ENCODE measurements at regions not wholly inside any gene's neighbourhood (a gene's known extent, or its start where the extent isn't known, plus 50 kb on each side); places are given as distances from the start of the nearest gene placed in this dataset.

- Histone ChIP-seq H2AFZ (ENCODE audit: low read length) (no peak overlapping the region), H3K4me1 (ENCODE audit: control insufficient read depth, extremely low read depth, insufficient read depth, low read length) (no peaks in the 10 kb centered on the region), H4K20me1 (ENCODE audit: control insufficient read depth, extremely low read depth, insufficient read depth, low read length) (no peaks in the 10 kb centered on the region), H3K4me2 (ENCODE audit: extremely low read depth, insufficient read depth, low read length) (no peak overlapping the region), H3K36me3 (ENCODE audit: control insufficient read depth, insufficient read depth, low read length) (no peaks in the 10 kb centered on the region), H3K4me3 (replicated peaks in 1 of 4; ENCODE audit: control extremely low read depth in 1 of 4, insufficient read depth in 1 of 4, low read depth in 3 of 4, low read length in 4 of 4) (no peak overlapping the region), H3K9ac (ENCODE audit: insufficient read depth, low read length) (no peak overlapping the region), H3K27ac (ENCODE audit: insufficient read depth, low read length) (no peak overlapping the region), H3K9me3 (ENCODE audit: control insufficient read depth, insufficient read depth, low read depth, low read length) (no peaks in the 10 kb centered on the region), H3K79me2 (ENCODE audit: control insufficient read depth, insufficient read depth, low read length) (no peaks in the 10 kb centered on the region), H3K27me3 (ENCODE audit: control insufficient read depth, insufficient read depth, low read length) (peaks cover 11% of the 10 kb centered on the region)
- TF ChIP-seq CTCF (conservative IDR thresholded peaks at IDR 0.05 in 1 of 2, IDR thresholded peaks at IDR 0.05 in 1 of 2; ENCODE audit: low read depth in 1 of 2, low read length in 2 of 2): no peak
- TF ChIP-seq EZH2 (IDR thresholded peaks at IDR 0.05; ENCODE audit: low read length, missing control alignments): no peak
- no peak for DNase-seq (ENCODE audit: low read depth in 2 of 2)
Observed at GRCh38 chr9:22257026-22257816, 189.4 kb upstream of the DMRTA1 start.

DNA sequence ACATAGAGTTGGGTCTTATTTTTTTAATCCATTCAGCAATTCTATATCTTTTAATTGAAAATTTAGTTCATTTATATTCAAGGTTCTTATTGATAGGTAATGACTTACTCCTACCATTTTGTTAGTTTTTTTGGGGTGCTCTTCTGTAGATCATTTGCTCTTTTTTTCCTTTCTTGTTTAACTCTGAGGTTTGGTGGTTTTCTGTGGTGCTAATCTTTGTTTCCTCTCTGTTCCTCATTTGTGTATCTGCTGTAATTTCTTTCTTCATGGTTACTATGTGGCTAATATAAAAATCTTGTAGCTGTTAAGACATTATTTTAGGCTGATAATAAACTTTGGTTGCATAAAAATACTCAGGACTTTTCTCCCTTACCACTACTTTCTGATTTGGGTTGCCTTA lies 181.6 kb upstream of the DMRTA1 start:
- no peaks in the 10 kb centered on the region for H3K27me3 ChIP-seq (ENCODE audit: control insufficient read depth, insufficient read depth, low read length)
- H3K9me3 ChIP-seq (ENCODE audit: control insufficient read depth, insufficient read depth, low read depth, low read length): no peaks in the 10 kb centered on the region
- H3K4me1 ChIP-seq (ENCODE audit: control insufficient read depth, extremely low read depth, insufficient read depth, low read length): no peaks in the 10 kb centered on the region
- DNase-seq (ENCODE audit: low read depth in 2 of 2): no peak
- H3K4me3 ChIP-seq (replicated peaks in 1 of 4; ENCODE audit: control extremely low read depth in 1 of 4, insufficient read depth in 1 of 4, low read depth in 3 of 4, low read length in 4 of 4): no peak overlapping the region
- H2AFZ ChIP-seq (ENCODE audit: low read length): no peak overlapping the region
- H3K9ac ChIP-seq (ENCODE audit: insufficient read depth, low read length): no peak overlapping the region
- no peaks in the 10 kb centered on the region for H4K20me1 ChIP-seq (ENCODE audit: control insufficient read depth, extremely low read depth, insufficient read depth, low read length)
- H3K27ac ChIP-seq (ENCODE audit: insufficient read depth, low read length): no peak overlapping the region
- H3K79me2 ChIP-seq (ENCODE audit: control insufficient read depth, insufficient read depth, low read length): no peaks in the 10 kb centered on the region
- TF ChIP-seq CTCF (conservative IDR thresholded peaks at IDR 0.05 in 1 of 2, IDR thresholded peaks at IDR 0.05 in 1 of 2; ENCODE audit: low read depth in 1 of 2, low read length in 2 of 2) (no peak), EZH2 (IDR thresholded peaks at IDR 0.05; ENCODE audit: low read length, missing control alignments) (no peak)
- no peaks in the 10 kb centered on the region for H3K36me3 ChIP-seq (ENCODE audit: control insufficient read depth, insufficient read depth, low read length)
- H3K4me2 ChIP-seq (ENCODE audit: extremely low read depth, insufficient read depth, low read length): no peak overlapping the region

DNA sequence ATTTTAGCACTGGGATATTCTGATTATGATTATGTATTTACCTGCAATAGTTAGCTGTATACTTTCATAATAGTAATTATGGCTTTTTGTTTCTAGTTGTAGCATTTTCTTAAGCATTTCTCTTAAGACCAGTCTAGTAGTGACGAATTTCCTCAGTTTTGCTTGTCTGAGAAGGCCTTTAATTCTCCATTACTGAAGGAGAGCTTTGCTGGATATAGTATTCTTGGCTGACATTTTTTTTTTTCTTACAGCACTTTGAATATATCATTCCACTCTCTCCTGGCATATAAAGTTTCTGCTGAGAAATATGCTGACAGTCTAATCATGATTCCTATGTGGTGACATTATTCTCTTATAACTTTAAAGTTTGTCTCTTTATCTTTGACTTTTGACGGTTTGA lies 181.1 kb upstream of the DMRTA1 start:
- Histone ChIP-seq H3K4me1 (ENCODE audit: control insufficient read depth, extremely low read depth, insufficient read depth, low read length) (no peaks in the 10 kb centered on the region), H4K20me1 (ENCODE audit: control insufficient read depth, extremely low read depth, insufficient read depth, low read length) (no peaks in the 10 kb centered on the region), H2AFZ (ENCODE audit: low read length) (no peak overlapping the region), H3K9me3 (ENCODE audit: control insufficient read depth, insufficient read depth, low read depth, low read length) (no peaks in the 10 kb centered on the region), H3K27me3 (ENCODE audit: control insufficient read depth, insufficient read depth, low read length) (no peaks in the 10 kb centered on the region), H3K4me2 (ENCODE audit: extremely low read depth, insufficient read depth, low read length) (no peak overlapping the region), H3K36me3 (ENCODE audit: control insufficient read depth, insufficient read depth, low read length) (no peaks in the 10 kb centered on the region), H3K4me3 (replicated peaks in 1 of 4; ENCODE audit: control extremely low read depth in 1 of 4, insufficient read depth in 1 of 4, low read depth in 3 of 4, low read length in 4 of 4) (no peak overlapping the region), H3K9ac (ENCODE audit: insufficient read depth, low read length) (no peak overlapping the region), H3K27ac (ENCODE audit: insufficient read depth, low read length) (no peak overlapping the region), H3K79me2 (ENCODE audit: control insufficient read depth, insufficient read depth, low read length) (no peaks in the 10 kb centered on the region)
- TF ChIP-seq EZH2 (IDR thresholded peaks at IDR 0.05; ENCODE audit: low read length, missing control alignments) (no peak), CTCF (conservative IDR thresholded peaks at IDR 0.05 in 1 of 2, IDR thresholded peaks at IDR 0.05 in 1 of 2; ENCODE audit: low read depth in 1 of 2, low read length in 2 of 2) (no peak)
- no peak for DNase-seq (ENCODE audit: low read depth in 2 of 2)

Data from fibroblast of lung (primary cell).